ENCODE measurements at regions not wholly inside any gene's neighbourhood (a gene's known extent, or its start where the extent isn't known, plus 50 kb on each side); places are given as distances from the start of the nearest gene placed in this dataset.

- Histone ChIP-seq H3K79me2 (ENCODE audit: low read length) (no peaks in the 10 kb centered on the region), H4K20me1 (ENCODE audit: low read length) (no peaks in the 10 kb centered on the region), H3K27me3 (ENCODE audit: low read length) (peaks cover 69% of the 10 kb centered on the region), H3K4me3 (ENCODE audit: low read length) (no peak overlapping the region), H3K4me2 (ENCODE audit: low read length) (no peak overlapping the region), H3K9ac (ENCODE audit: low read length) (no peak overlapping the region), H3F3A (ENCODE audit: low read length, unreplicated experiment) (no peaks in the 10 kb centered on the region), H3K27ac (ENCODE audit: low read length) (no peak overlapping the region), H3K9me3 (ENCODE audit: low read length) (no peaks in the 10 kb centered on the region), H2AFZ (ENCODE audit: low read length) (no peak overlapping the region), H3K36me3 (ENCODE audit: low read depth, low read length) (no peaks in the 10 kb centered on the region), H3K4me1 (ENCODE audit: insufficient read depth, low read length) (no peaks in the 10 kb centered on the region), H3K9me2 (replicated peaks; ENCODE audit: low read length) (0 out of 2 replicates have a peak, but pooled peaks cover 1% of the 10 kb centered on the region)
- ChIA-PET POLR2A (ENCODE audit: unreplicated experiment) (no interaction called here), CTCF (no interaction called here)
- no peak for ATAC-seq
- intact Hi-C loops (cut with micrococcal nuclease) = no loop called here
- TF ChIP-seq EZH2phosphoT487 (IDR thresholded peaks at IDR 0.05; ENCODE audit: borderline replicate concordance, low read length) (no peak), EZH2 (IDR thresholded peaks at IDR 0.05; ENCODE audit: low read length, unreplicated experiment) (no peak)
- TF ChIP-seq, protein P1, sequence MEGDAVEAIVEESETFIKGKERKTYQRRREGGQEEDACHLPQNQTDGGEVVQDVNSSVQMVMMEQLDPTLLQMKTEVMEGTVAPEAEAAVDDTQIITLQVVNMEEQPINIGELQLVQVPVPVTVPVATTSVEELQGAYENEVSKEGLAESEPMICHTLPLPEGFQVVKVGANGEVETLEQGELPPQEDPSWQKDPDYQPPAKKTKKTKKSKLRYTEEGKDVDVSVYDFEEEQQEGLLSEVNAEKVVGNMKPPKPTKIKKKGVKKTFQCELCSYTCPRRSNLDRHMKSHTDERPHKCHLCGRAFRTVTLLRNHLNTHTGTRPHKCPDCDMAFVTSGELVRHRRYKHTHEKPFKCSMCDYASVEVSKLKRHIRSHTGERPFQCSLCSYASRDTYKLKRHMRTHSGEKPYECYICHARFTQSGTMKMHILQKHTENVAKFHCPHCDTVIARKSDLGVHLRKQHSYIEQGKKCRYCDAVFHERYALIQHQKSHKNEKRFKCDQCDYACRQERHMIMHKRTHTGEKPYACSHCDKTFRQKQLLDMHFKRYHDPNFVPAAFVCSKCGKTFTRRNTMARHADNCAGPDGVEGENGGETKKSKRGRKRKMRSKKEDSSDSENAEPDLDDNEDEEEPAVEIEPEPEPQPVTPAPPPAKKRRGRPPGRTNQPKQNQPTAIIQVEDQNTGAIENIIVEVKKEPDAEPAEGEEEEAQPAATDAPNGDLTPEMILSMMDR (conservative IDR thresholded peaks at IDR 0.05; ENCODE audit: low read depth, low read length) = no peak
- BruUV-seq (replicated peaks) = no TSS peak
- no peak for DNase-seq
Measured at GRCh38 chr1:114270282-114270681, 116.6 kb upstream of the SYT6 start.

- POLR2A ChIA-PET (ENCODE audit: unreplicated experiment) = no interaction called here
- no peak overlapping the region for H2AFZ ChIP-seq (ENCODE audit: low read length)
Measured at GRCh38 chr1:114269539-114269938, 115.9 kb upstream of the SYT6 start.

DNA sequence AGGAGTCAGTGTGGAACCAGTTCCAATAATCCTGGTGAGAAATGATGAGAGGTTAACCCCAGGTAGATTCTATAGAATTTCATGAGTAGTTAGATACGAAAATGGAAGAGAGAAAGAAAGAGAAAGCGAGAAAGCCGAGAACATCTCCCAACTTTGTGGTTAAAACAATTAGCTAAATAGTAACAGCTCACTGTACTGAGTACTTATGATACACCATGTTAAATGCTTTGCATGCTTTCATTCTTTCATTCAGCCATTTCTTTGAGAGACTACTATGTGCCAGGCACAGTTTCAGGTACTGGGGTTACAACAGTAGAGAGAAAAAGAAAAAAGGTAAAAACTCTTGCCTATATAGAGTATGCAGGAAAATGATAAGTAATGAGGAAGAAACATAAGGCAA, 109.7 kb upstream of the SYT6 start:
- H3K9me3 ChIP-seq (ENCODE audit: low read length) = no peaks in the 10 kb centered on the region
- TF ChIP-seq, protein P1 (conservative IDR thresholded peaks at IDR 0.05; ENCODE audit: low read depth, low read length) = no peak
- no peak for TF ChIP-seq EZH2phosphoT487 (IDR thresholded peaks at IDR 0.05; ENCODE audit: borderline replicate concordance, low read length)
- TF ChIP-seq EZH2 (IDR thresholded peaks at IDR 0.05; ENCODE audit: low read length, unreplicated experiment) = no peak
- peaks cover 83% of the 10 kb centered on the region for H3K27me3 ChIP-seq (ENCODE audit: low read length)
- H3K9me2 ChIP-seq (replicated peaks; ENCODE audit: low read length) = 0 out of 2 replicates have a peak, but pooled peaks cover 4% of the 10 kb centered on the region
- H3K4me2 ChIP-seq (ENCODE audit: low read length) = no peak overlapping the region
- POLR2A ChIA-PET (ENCODE audit: unreplicated experiment) = no interaction called here
- H3K79me2 ChIP-seq (ENCODE audit: low read length) = no peaks in the 10 kb centered on the region
- DNase-seq (no peak), ATAC-seq (no peak)
- no peaks in the 10 kb centered on the region for H3K4me1 ChIP-seq (ENCODE audit: insufficient read depth, low read length)
- intact Hi-C loops (cut with micrococcal nuclease) = no loop called here
- H3K27ac ChIP-seq (ENCODE audit: low read length) = no peak overlapping the region
- H3K4me3 ChIP-seq (ENCODE audit: low read length) = no peak overlapping the region
- no peaks in the 10 kb centered on the region for H3F3A ChIP-seq (ENCODE audit: low read length, unreplicated experiment)
- H3K9ac ChIP-seq (ENCODE audit: low read length) = no peak overlapping the region
- no peak overlapping the region for H2AFZ ChIP-seq (ENCODE audit: low read length)
- H3K36me3 ChIP-seq (ENCODE audit: low read depth, low read length) = no peaks in the 10 kb centered on the region
- no TSS peak for BruUV-seq (replicated peaks)
- CTCF ChIA-PET = no interaction called here
- no peaks in the 10 kb centered on the region for H4K20me1 ChIP-seq (ENCODE audit: low read length)

More at GRCh38 chr1:114269539-114269938, 115.9 kb upstream of the SYT6 start:
- no peaks in the 10 kb centered on the region for H3F3A ChIP-seq (ENCODE audit: low read length, unreplicated experiment)
- ATAC-seq (no peak), DNase-seq (no peak)
- no peaks in the 10 kb centered on the region for H3K79me2 ChIP-seq (ENCODE audit: low read length)
- TF ChIP-seq, protein P1 (conservative IDR thresholded peaks at IDR 0.05; ENCODE audit: low read depth, low read length) = no peak
- TF ChIP-seq EZH2phosphoT487 (IDR thresholded peaks at IDR 0.05; ENCODE audit: borderline replicate concordance, low read length) (no peak), EZH2 (IDR thresholded peaks at IDR 0.05; ENCODE audit: low read length, unreplicated experiment) (no peak)
- CTCF ChIA-PET = no interaction called here
- no peak overlapping the region for H3K4me2 ChIP-seq (ENCODE audit: low read length)
- no peak overlapping the region for H3K27ac ChIP-seq (ENCODE audit: low read length)
- H3K9me3 ChIP-seq (ENCODE audit: low read length) = no peaks in the 10 kb centered on the region
- no peaks in the 10 kb centered on the region for H4K20me1 ChIP-seq (ENCODE audit: low read length)
- H3K27me3 ChIP-seq (ENCODE audit: low read length) = peaks cover 70% of the 10 kb centered on the region
- intact Hi-C loops (cut with micrococcal nuclease) = no loop called here
- no peaks in the 10 kb centered on the region for H3K36me3 ChIP-seq (ENCODE audit: low read depth, low read length)
- H3K4me1 ChIP-seq (ENCODE audit: insufficient read depth, low read length) = no peaks in the 10 kb centered on the region
- no peak overlapping the region for H3K4me3 ChIP-seq (ENCODE audit: low read length)
- no TSS peak for BruUV-seq (replicated peaks)
- 0 out of 2 replicates have a peak, but pooled peaks cover 4% of the 10 kb centered on the region for H3K9me2 ChIP-seq (replicated peaks; ENCODE audit: low read length)
- no peak overlapping the region for H3K9ac ChIP-seq (ENCODE audit: low read length)
